Dermis blood vessel endothelial cell (primary cell): ENCODE measurements at regions not wholly inside any gene's neighbourhood (a gene's known extent, or its start where the extent isn't known, plus 50 kb on each side); places are given as distances from the start of the nearest gene placed in this dataset.
"Not testable (repeated sequence)": the region's sequence is repeated elsewhere in the genome, so short reads cannot be mapped to it uniquely, and the experiment has no call there.

Source experiments
- DNase-seq: peaks from one replicate; pipeline ENCODE4 v3.0.0; 2010

GRCh38 chr13:81610644-81611043 is 1269.7 kb upstream of the SPRY2 start:
- no peak for DNase-seq

DNA sequence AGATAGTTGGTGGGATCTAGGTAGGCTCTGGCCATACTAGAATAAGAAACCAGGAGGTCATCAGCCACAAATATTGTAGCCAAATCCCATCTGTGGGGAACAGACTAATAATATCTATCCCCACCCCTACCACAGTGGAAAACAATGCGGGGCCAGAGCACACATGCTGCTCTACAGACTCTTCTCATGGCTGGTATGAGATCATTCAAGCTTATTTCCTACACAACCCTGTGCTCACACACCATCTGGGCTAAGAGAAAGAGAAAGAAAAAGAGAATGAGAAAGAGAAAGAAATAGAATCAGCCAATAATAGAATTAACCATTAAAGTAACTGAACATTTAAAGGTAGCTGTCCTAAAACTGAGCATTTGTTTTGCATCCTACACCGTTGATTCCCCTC is 1268.4 kb upstream of the SPRY2 start:
- DNase-seq = no peak

GRCh38 chr13:81606074-81606473 is 1265.1 kb upstream of the SPRY2 start:
- DNase-seq = no peak

- DNase-seq = no peak
Measured at GRCh38 chr13:81602241-81602640, 1261.3 kb upstream of the SPRY2 start.

DNA sequence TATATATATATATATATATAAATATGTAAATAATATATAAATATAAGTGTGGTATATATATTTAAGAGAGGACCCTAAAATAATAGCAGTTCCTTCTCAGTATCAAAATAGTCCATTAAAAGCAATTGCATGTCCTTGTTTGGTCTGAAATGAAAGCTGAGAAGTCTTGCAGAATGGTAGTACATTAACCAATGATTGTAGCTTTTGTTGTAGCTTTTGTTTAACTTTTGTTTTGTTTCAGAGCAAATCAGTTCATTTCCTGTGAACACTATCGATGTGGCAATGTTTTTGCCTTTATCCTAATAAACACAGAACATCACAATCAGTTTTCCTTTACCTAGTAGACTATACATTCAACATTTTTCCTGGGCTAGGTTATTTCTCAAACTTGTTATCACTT is 1256.2 kb upstream of the SPRY2 start:
- no peak for DNase-seq

DNA sequence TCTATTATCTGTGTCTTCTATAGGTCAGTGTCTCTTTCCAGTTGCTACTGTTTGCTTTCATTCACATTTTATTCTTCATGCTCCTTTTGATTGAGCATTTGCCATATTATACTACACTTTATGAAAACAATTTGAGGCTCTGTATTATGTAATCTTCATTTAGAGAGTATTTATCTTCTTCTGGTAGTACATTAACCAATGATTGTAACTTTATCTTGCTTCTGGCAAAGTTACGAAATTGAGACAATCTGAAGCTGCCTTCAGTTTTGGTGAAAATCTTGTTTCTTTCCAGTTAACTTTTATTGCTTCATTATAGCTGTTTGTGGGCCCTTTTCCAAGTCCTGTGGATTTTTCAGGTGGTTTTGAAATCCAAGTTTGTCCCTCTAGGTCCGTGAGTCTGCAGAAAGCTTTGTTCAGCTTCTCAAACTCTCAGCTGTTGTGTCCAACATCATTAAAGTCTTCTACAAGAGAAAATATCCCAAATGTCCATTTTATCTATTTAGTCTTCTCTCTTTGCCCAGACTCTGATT is 1255.4 kb upstream of the SPRY2 start:
- DNase-seq = no peak

- no peak for DNase-seq
Measured at GRCh38 chr13:81591528-81592220, 1250.7 kb upstream of the SPRY2 start.

- no peak for DNase-seq
Measured at GRCh38 chr13:81582381-81582780, 1241.5 kb upstream of the SPRY2 start.

DNA sequence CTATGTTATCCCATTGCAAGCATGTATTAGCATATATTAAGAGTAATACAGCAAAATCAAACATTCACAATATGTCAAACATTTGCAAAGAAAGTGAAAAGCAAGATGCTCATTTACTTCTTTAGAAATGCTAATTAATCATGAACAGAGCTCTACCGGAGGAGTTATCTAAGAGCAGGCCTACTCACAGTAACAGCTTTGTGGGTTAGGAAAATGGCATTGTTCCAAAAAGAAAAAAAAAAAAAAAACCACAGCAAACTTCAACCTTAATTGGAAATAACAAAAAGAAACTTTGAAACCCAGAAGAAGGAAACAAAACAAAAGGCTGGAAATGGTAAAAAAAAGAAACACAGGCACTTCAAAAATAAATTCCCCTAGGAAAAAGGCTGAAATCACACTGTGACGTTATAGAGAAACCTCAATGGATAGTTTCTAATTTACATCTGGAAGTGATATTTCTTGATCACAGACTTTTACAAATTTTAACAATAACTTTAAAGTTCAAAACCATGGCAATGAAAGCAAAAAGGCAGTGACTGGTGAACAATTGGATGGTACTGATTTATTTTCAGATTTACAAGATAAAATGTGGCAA is 1236.8 kb upstream of the SPRY2 start:
- no peak for DNase-seq

GRCh38 chr13:81568824-81569223 is 1227.9 kb upstream of the SPRY2 start:
- DNase-seq = no peak

DNA sequence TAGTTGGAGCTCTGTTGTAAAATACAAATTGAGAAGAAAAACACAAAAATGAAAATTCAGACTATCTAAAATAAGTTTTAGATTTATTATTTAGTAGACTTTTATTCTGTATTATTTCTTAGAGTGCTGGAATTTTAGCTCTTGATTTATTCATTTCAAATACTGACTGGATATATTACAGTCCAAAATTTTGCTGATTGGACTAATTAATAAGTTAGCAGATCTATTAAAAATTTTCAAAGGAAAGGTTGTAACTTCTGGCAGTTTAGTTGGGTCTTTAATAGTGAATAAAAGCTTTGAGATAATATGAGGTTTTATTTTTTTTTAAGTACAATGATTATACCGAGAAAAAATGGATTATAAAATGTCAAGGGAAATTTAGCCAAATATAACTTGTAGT is 1224.9 kb upstream of the SPRY2 start:
- DNase-seq = no peak

DNA sequence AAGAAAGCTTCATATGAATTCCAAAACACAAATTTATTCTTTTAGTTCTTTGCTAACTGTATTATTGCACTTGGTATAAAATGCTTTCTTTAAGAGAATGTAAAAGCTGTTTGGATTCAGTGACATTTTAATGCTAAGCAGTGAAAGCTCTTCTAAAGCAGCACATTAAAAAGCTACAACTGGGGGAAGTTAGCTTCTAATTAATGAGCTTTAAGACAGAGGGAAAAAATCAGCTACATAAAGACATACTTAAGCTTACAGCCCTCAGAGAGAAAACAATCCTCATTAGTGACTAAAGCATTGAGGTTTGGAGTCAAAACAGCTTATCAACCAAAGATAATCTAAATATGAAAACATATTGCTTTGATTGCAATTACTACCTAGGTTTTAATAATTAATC is 1222.2 kb upstream of the SPRY2 start:
- DNase-seq = no peak

- no peak for DNase-seq
Measured at GRCh38 chr13:81562598-81562997, 1221.7 kb upstream of the SPRY2 start.

DNA sequence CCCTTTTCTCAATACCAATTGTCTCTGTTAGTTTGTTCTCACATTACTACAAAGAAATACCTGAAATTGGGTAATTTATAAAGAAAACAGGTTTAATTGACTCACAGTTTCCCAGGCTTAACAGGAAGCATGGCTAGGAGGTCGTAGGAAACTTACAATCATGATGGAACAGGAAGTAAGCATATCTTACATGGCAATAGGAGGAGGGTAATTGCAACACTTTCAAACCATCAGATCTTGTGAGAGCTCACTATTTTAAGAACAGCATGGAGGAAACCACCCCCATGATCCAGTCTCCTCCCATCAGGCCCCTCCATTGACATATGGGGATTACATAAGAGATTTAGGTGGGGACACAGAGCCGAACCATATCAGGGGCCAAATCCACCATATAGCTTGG is 1210.1 kb upstream of the SPRY2 start:
- DNase-seq = no peak

DNA sequence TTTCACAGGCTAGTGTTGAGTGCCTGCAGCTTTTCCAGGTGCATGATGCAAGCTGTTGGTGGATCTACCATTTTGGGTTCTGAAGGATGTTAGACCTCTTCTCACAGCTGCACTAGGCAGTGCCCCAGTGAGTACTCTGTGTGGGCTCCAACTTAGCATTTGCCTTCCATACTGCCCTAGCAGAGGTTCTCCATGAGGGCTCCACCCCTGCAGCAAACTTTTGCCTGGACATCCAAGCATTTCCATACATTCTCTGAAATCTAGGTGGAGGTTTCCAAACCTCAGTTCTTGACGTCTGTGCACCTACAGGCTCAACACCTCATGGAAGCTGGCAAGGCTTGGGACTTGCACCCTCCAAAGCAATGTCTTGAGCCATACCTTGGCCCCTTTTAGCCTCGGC is 1205.4 kb upstream of the SPRY2 start:
- not testable (repeated sequence) for DNase-seq

DNA sequence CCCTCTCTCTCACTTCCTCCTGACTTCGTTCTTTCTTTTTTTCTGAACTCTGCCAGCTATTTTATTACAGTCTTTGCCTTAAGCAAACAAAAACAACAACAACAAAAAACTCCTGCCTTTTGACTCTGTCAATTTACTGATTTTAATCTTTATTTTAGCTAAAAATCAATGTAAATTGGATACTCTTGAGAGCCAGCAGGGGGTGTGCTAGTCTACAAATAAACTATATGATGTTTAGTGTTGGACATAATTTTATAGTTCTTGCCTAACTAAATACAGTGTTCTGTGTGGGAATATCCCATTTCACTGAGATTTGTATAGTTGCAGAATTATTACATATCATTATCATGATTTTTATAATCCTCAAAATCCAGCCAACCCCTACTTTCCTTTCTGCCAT is 1199.9 kb upstream of the SPRY2 start:
- no peak for DNase-seq

DNA sequence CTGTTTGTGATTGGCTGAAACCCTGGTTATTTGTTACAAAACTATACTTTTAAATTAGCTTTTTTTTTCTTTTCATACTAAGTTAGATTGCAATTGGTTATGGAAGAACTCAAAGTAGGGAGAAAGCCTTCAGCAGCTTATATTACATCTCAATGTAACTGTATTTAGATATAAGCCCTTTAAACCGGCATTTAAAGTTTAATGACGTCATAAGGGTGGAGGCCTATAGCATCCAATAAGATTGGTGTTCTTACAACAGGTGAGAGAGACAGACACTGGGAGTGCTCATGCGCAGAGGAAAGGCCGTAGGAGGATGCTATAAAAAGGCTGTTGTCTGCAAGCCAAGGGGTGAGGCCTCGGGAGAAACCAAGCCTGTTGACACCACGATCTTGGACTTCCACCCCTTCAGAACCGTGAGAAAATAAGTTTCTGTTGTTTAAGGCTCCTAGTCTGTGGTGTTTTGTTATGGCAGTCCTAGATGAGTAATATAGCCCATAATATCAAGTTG is 1198.8 kb upstream of the SPRY2 start:
- no peak for DNase-seq

GRCh38 chr13:81498969-81499368 is 1158.0 kb upstream of the SPRY2 start:
- no peak for DNase-seq

DNA sequence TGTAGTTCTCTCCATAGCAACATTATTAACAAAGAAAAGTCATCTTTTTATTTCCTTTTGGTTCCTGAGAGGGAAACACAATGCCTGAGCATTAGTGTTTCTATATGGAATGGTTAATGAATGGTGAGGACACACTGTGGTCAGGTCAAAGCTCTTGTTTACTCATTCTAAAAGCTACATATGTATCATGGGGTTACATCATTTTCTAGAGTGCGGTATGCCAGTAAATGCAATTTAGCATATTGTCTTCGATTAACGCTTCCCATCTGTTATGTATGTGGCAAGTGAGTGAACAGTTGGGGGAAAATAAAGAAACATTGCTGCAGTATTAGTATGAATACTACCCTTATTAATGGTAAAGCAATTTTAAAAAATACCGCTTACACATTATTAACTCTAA is 1152.2 kb upstream of the SPRY2 start:
- no peak for DNase-seq

- DNase-seq = no peak
Measured at GRCh38 chr13:81492449-81492848, 1151.5 kb upstream of the SPRY2 start.

DNA sequence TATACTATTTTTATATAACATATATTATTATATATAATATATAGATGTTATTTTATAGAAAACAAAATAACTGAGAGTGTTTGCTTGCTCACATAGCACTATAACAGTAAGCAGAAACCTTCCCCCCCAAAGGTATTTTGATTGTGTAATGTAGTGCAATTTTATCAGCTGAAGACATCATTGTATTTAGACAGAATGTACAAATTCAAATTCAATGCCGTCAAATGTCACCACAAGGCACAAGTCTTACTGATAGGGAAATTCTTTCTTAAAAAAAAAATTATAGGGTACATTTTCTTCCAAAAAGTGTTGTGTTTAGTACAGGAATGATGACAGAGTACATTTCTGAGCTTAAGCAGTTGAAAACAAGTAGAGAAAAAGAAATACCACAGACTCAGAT is 1147.1 kb upstream of the SPRY2 start:
- no peak for DNase-seq

DNA sequence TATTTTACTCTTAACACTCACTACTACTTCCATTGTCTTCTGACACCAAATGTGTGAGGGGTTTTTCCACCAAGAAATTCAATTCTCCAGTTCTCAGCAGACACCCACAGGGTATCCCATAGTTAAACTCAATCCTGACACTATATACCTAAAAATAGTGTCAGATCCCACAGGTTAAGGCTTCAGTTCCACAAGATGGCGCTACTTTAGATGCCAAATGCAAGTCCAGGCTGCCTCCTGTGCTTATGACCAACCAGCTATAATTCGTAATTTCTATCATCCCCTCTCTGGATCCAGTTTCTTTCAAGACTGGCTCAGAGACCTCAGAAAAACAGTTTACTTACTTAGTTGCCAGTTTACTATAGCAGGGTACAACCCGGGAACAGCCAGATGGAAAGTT is 1146.2 kb upstream of the SPRY2 start:
- no peak for DNase-seq

DNA sequence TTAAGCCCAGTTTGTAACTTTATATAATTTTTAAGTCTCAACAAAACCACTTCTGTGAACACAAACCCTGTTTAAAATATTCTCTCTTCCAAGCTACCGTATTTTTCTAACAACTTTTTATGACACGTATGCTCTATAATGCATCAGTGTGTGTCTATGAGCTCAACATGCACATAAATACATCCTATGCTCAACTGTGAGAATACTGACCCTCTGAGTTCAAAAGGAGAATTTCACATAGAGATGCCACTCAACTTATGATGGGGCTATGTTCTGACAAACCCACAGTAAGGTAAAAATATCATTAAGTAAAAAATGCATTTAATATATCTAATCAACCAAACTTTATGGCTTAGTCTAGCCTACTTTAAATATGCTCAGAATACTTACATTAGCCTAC is 1139.7 kb upstream of the SPRY2 start:
- DNase-seq = no peak

- no peak for DNase-seq
Measured at GRCh38 chr13:81473366-81473899, 1132.5 kb upstream of the SPRY2 start.
